ENCODE measurements at regions not wholly inside any gene's neighbourhood (a gene's known extent, or its start where the extent isn't known, plus 50 kb on each side); places are given as distances from the start of the nearest gene placed in this dataset.
"Not testable (repeated sequence)": the region's sequence is repeated elsewhere in the genome, so short reads cannot be mapped to it uniquely, and the experiment has no call there.

DNA sequence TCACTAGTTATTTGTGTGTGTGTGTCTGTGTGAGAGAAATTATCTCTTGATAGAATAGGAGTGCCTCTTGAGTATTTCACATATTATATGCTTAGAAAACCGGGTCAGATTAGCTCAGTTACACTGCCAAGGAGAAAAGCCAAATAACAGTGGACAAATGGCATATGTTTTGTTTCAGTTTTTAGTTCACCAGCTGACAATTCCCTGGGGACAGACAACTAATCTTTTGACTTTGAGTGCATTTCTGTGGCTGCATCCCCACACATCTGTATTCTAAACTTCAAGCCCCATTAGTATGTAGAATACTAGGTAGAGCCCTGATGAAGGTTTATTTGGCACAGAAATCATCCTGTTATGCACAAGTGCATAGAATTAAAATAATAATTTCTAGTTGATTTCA is 227.7 kb upstream of the CNTN3 start:
- no peak overlapping the region for H3K27ac ChIP-seq
- no peak overlapping the region for H3K4me2 ChIP-seq
- no peaks in the 10 kb centered on the region for H3K79me2 ChIP-seq (ENCODE audit: insufficient read depth, low read depth)
- TF ChIP-seq, protein P1, sequence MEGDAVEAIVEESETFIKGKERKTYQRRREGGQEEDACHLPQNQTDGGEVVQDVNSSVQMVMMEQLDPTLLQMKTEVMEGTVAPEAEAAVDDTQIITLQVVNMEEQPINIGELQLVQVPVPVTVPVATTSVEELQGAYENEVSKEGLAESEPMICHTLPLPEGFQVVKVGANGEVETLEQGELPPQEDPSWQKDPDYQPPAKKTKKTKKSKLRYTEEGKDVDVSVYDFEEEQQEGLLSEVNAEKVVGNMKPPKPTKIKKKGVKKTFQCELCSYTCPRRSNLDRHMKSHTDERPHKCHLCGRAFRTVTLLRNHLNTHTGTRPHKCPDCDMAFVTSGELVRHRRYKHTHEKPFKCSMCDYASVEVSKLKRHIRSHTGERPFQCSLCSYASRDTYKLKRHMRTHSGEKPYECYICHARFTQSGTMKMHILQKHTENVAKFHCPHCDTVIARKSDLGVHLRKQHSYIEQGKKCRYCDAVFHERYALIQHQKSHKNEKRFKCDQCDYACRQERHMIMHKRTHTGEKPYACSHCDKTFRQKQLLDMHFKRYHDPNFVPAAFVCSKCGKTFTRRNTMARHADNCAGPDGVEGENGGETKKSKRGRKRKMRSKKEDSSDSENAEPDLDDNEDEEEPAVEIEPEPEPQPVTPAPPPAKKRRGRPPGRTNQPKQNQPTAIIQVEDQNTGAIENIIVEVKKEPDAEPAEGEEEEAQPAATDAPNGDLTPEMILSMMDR (conservative IDR thresholded peaks at IDR 0.05; ENCODE audit: low read depth, low read length), result no peak
- no peaks in the 10 kb centered on the region for H3K4me1 ChIP-seq (ENCODE audit: low read depth, poor library complexity, severe bottlenecking)
- no peak overlapping the region for H3K4me3 ChIP-seq (IDR thresholded peaks at IDR 0.05; ENCODE audit: insufficient read depth, low read depth, low read length)
- H3K9ac ChIP-seq, result no peak overlapping the region
- no peaks in the 10 kb centered on the region for H3K36me3 ChIP-seq (ENCODE audit: insufficient read depth)
- H4K20me1 ChIP-seq (ENCODE audit: insufficient read depth), result no peaks in the 10 kb centered on the region
- no peak overlapping the region for H2AFZ ChIP-seq (ENCODE audit: low read depth)
- no peaks in the 10 kb centered on the region for H3K27me3 ChIP-seq (ENCODE audit: insufficient read depth, low read depth)

GRCh38 chr3:74839566-74839965 is 225.1 kb upstream of the CNTN3 start:
- no peak overlapping the region for H3K4me2 ChIP-seq
- H3K4me1 ChIP-seq (ENCODE audit: low read depth, poor library complexity, severe bottlenecking), result no peaks in the 10 kb centered on the region
- no peaks in the 10 kb centered on the region for H3K36me3 ChIP-seq (ENCODE audit: insufficient read depth)

GRCh38 chr3:74832925-74833324 is 218.5 kb upstream of the CNTN3 start:
- Histone ChIP-seq H3K27me3 (ENCODE audit: insufficient read depth, low read depth) (no peaks in the 10 kb centered on the region), H3K79me2 (ENCODE audit: insufficient read depth, low read depth) (no peaks in the 10 kb centered on the region), H3K4me2 (no peak overlapping the region), H3K27ac (no peak overlapping the region), H3K9ac (no peak overlapping the region), H3K4me3 (IDR thresholded peaks at IDR 0.05; ENCODE audit: insufficient read depth, low read depth, low read length) (no peak overlapping the region), H2AFZ (ENCODE audit: low read depth) (no peak overlapping the region), H3K4me1 (ENCODE audit: low read depth, poor library complexity, severe bottlenecking) (no peaks in the 10 kb centered on the region), H3K36me3 (ENCODE audit: insufficient read depth) (no peaks in the 10 kb centered on the region), H4K20me1 (ENCODE audit: insufficient read depth) (no peaks in the 10 kb centered on the region)
- TF ChIP-seq, protein P1 (conservative IDR thresholded peaks at IDR 0.05; ENCODE audit: low read depth, low read length), result no peak

More at GRCh38 chr3:74839566-74839965, 225.1 kb upstream of the CNTN3 start:
- no peaks in the 10 kb centered on the region for H3K79me2 ChIP-seq (ENCODE audit: insufficient read depth, low read depth)
- H4K20me1 ChIP-seq (ENCODE audit: insufficient read depth), result no peaks in the 10 kb centered on the region
- TF ChIP-seq, protein P1 (conservative IDR thresholded peaks at IDR 0.05; ENCODE audit: low read depth, low read length), result no peak
- H3K27me3 ChIP-seq (ENCODE audit: insufficient read depth, low read depth), result no peaks in the 10 kb centered on the region
- no peak overlapping the region for H2AFZ ChIP-seq (ENCODE audit: low read depth)
- H3K4me3 ChIP-seq (IDR thresholded peaks at IDR 0.05; ENCODE audit: insufficient read depth, low read depth, low read length), result no peak overlapping the region
- H3K9ac ChIP-seq, result no peak overlapping the region
- H3K27ac ChIP-seq, result no peak overlapping the region

DNA sequence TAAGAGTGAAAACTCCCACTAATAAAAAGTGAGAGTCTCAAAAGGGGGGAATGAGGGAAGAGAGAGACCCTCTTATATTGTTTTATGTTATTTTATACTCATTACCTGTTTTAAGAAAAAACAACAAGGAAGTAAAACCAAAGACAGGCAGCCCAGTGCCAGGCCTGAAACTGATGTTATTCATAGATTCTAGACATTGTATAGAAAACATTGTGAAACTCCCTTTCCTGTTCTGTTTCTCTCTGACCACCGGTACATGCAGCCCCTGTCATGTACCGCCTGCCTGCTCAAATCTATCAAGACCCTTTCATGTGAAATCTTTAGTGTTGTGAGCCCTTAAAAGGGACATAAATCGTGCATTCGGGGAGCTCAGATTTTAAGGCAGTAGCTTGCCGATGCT is 216.4 kb upstream of the CNTN3 start:
- H3K27ac ChIP-seq; H3K27me3 ChIP-seq (ENCODE audit: insufficient read depth, low read depth); H3K36me3 ChIP-seq (ENCODE audit: insufficient read depth); H3K4me3 ChIP-seq (IDR thresholded peaks at IDR 0.05; ENCODE audit: insufficient read depth, low read depth, low read length); H3K4me1 ChIP-seq (ENCODE audit: low read depth, poor library complexity, severe bottlenecking); H3K9ac ChIP-seq; H3K79me2 ChIP-seq (ENCODE audit: insufficient read depth, low read depth); H4K20me1 ChIP-seq (ENCODE audit: insufficient read depth); H3K4me2 ChIP-seq; H2AFZ ChIP-seq (ENCODE audit: low read depth): not testable (repeated sequence)

GRCh38 chr3:74825404-74825803 is 210.9 kb upstream of the CNTN3 start:
- H3K27ac ChIP-seq; H3K79me2 ChIP-seq (ENCODE audit: insufficient read depth, low read depth); H3K36me3 ChIP-seq (ENCODE audit: insufficient read depth); H3K4me3 ChIP-seq (IDR thresholded peaks at IDR 0.05; ENCODE audit: insufficient read depth, low read depth, low read length); H3K9ac ChIP-seq; H3K4me2 ChIP-seq; H2AFZ ChIP-seq (ENCODE audit: low read depth); H3K27me3 ChIP-seq (ENCODE audit: insufficient read depth, low read depth); H4K20me1 ChIP-seq (ENCODE audit: insufficient read depth); H3K4me1 ChIP-seq (ENCODE audit: low read depth, poor library complexity, severe bottlenecking): not testable (repeated sequence)
